Stimulated activated naive CD8-positive, alpha-beta T cell treated with anti-CD3 and anti-CD28 coated beads, Interleukin-15, Interleukin-2, amounts not matched to agents 100 U/mL and 50 U/mL, for 24 hours (primary cell): ENCODE measurements at regions not wholly inside any gene's neighbourhood (a gene's known extent, or its start where the extent isn't known, plus 50 kb on each side); places are given as distances from the start of the nearest gene placed in this dataset.
A peak's percentile ranks its signal among the peaks of the same experiment; 100 is the strongest.
"Not testable (repeated sequence)": the region's sequence is repeated elsewhere in the genome, so short reads cannot be mapped to it uniquely, and the experiment has no call there.

Experiments used
- ATAC-seq: fragments of 150-1000 bp; cut with Tn5 transposase; one replicate; pipeline ENCODE4 v1.10.0; 2021
- DNase-seq: peaks from one replicate; pipeline ENCODE4 v3.0.0; 2021

DNA sequence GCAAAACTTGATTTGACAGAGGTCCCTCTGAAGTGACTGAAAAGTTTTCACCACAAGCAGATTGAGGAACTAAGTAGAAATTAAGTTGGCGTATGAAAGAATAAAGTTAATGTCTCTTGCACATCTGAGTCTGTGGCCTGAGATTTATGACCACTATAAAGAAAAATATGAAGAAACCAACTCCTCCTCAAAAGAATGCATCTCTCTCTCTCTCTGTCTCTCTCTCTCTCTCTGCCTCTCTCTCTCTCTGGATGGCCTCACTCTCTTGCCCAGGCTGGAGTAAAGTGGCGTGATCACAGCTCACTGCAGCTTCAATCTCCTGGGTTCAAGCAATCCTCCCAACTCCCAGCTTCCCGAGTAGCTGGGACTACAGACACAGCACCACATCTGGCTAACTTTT lies 55.2 kb downstream of the RPL22L1 start:
- no peak for DNase-seq
- ATAC-seq: no peak

DNA sequence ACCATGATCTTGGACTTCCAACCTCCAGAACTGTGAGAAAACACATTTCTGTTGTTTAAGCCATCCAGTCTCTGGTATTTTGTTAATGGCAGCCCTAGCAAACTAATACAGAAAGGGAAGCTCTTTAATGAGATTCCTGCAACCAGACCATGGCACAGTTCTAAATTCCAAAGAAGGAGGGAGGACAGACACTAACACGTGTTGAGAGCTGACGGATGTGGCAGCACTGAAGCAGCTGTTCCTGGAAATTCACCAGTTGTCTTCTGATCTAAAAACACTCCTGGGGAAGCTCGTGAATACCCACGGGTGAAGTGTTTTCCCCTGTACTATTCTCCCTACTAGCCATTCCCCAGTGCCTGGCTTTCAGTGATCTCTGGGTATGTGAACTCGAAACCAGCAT lies 56.7 kb downstream of the RPL22L1 start:
- no peak for ATAC-seq
- DNase-seq: no peak

GRCh38 chr3:170811928-170812591 lies 57.9 kb downstream of the RPL22L1 start:
- peak; percentile 71 for ATAC-seq
- DNase-seq: peak; percentile 55

GRCh38 chr3:170811515-170811914 lies 58.5 kb downstream of the RPL22L1 start:
- no peak for ATAC-seq
- DNase-seq: no peak

DNA sequence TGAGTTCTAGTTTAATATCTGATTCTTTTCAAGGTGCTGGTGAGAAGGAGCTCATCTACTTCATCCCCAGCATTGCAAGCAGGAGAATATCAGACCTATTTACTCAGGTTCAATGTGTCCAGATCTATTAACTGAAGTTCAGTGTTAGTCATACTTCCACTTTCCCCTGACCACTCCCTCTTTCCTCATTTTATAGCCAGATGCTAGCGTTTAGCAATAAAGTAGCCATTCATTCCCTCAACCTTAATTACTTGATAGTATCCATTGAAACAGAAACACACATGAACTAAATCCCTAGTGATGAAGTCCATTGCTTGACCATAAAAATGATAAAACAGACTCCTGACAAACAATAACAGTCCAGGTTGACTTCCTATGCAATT lies 60.0 kb downstream of the RPL22L1 start:
- no peak for DNase-seq
- ATAC-seq: no peak

- peak; percentile 6 for DNase-seq
- peak; percentile 48 for ATAC-seq
Observed at GRCh38 chr3:170809007-170809974, 60.7 kb downstream of the RPL22L1 start.

DNA sequence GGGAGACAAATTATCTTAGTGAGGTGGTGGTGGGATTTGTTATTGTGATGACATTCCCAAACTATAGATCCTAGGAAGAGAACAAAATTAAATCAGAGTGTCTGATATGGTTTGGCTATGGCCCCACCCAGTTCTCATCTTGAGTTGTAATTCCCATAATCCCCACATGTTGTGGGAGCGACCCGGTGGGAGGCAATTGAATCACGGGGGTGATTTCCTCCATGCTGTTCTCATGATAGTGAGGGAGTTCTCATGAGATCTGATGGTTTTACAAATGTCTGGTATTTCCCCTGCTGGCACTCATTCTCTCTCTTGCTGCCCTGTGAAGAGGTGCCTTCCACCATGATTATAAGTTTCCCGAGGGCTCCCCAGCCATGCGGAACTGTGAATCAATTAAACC lies 62.0 kb downstream of the RPL22L1 start:
- no peak for ATAC-seq
- no peak for DNase-seq

GRCh38 chr3:170806676-170807075 lies 63.3 kb downstream of the RPL22L1 start:
- ATAC-seq (no peak), DNase-seq (no peak)

DNA sequence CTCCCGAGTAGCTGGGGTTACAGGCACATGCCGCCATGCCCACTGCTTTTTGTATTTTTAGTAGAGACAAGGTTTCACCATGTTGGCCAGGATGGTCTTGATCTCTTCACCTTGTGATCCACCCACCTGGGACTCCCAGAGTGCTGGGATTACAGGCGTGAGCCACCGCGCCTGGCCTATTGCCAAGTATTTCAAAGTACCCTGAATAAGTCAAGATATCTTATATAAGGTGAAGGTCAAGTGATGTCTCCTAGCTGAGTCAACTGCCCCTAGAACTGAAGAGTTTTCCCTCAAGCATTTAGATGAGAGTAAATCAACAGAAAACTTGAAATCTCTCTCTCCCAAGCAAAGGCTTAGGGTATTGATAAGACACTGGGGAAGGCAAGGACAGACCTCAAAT lies 63.9 kb downstream of the RPL22L1 start:
- ATAC-seq (no peak), DNase-seq (no peak)

DNA sequence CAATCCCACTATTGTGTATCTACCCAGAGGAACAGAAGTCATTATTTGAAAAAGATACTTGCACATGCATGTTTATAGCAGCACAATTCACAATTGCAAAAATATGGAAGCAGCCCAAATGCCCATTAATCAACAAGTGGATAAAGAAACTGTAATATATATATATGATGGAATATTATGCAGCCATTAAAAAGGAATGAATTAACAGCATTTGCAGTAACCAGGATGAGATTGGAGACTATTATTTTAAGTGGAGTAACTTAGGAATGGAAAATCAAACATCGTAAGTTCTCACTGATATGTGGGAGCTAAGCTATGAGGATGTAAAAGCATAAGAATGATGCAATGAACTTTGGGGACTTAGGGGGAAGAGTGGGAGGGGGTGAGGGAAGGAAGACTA lies 64.7 kb downstream of the RPL22L1 start:
- ATAC-seq, DNase-seq: not testable (repeated sequence)

- not testable (repeated sequence) for DNase-seq, ATAC-seq
Observed at GRCh38 chr3:170804634-170805033, 65.4 kb downstream of the RPL22L1 start.

DNA sequence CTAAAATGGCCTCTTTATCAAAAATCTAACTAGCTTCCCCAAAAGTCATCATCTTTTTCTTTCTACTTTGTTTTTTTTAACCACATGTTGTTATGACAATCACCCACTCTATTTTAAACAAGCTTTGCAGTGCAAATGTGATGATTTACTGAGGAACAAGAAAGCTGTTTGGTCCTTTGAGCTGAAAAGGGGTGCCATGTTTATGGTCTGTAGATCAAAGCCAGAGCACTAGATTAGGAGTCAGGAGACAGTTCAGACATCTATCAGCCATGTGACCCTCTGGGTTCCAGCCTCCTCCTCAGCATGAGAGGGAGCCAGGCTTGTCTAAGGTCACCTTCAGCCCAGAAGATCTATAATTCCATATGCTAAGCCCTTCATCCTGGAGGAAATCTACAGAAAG lies 65.9 kb downstream of the RPL22L1 start:
- no peak for DNase-seq
- no peak for ATAC-seq

DNA sequence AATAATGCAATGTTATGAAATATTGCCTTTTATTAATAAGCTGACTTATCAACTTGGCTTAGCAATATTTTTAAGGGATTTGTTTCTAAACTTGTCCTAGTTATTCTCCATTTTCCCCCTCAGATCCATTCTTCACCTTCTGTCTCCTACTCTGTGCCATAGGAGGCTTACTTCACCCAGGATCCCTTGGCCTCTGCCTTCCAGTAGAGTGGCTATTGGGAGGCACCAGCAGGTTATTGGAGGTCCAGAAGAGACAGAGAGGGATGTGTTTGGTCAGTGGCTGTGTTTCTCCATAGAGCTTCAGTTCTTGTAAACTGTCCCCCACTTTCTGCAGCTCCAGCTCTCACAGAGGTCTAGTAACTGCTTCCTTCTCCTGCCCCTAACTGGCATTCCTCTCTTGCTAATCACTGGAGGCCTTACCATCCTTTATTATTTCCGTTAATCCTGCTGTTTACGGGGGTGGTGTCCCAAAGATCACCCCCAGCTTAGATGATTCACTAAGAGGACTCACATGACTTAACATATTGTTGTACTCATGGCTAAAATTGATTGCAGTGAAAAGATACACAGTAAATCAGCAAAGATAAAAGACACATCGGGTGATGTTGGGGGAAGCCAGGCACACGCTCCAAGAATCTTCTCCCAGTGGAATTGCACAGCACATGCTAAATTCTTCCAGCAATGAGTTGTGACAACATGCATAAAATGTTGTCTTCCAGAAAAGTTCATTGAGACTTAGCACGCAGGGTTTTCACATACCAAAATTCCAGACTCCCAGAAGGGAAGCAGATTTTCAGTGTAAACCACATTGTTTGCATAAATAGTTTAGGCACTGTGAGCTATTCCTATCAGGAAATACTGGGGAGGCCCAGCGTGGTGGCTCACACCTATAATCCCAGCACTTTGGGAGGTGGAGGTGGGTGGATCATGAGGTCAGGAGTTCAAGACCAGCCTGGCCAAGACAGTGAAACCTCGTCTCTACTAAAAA lies 67.5 kb downstream of the RPL22L1 start:
- DNase-seq (no peak), ATAC-seq (no peak)

DNA sequence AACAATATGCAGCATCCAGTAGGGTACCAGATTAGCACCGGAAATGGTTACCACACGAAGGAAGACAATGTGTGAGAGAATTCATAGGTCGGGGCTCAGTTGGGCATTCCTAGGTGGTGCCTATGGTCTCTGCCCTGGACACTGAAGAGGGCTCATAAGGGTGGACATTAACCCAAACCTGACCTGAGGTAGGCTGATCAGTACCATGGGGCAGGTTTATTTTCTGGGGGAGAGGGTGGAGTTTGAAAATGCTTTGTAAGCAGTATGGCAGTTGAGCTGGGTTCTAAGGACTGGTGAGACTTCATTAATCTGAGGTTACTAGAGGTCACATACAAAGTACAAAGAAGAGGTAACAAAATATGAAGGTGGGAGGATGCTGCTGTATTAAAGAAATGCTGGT lies 68.4 kb downstream of the RPL22L1 start:
- ATAC-seq: no peak
- no peak for DNase-seq

DNA sequence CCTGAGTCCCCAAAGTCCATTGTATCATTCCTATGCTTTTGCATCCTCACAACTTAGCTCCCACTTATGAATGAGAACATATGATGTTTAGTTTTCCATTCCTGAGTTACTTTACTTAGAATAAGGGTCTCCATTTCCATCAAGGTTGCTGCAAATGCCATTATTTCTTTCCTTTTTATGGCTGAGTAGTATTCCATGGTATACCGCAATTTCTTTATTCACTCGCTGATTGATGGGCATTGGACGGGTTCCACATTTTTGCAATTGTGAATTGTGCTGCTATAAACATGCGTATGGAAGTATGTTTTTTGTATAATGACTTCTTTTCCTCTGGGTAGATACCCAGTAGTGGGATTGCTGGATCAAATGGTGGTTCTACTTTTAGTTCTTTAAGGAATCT lies 69.7 kb downstream of the RPL22L1 start:
- ATAC-seq, DNase-seq: not testable (repeated sequence)

DNA sequence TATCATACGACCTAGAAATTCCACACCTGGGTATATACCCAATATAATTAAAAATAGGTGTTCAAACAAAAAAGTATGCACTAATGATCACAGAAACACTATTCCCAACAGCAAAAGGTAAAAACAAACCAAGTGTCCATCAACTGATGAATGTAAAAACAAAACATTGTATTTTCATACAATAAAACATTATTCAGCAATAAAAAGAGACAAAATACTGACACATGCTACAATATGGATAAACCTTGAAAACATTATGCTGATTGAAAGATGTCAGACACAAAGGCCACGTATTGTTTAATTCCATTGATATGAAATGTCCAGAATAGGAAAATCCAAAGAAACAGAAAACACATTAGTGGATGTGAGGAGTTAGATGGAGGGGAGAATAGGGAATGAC lies 71.0 kb downstream of the RPL22L1 start:
- ATAC-seq: no peak
- no peak for DNase-seq

GRCh38 chr3:170797685-170798084 lies 72.3 kb downstream of the RPL22L1 start:
- DNase-seq: no peak
- ATAC-seq: no peak

GRCh38 chr3:170792471-170792870 lies 77.5 kb downstream of the RPL22L1 start:
- no peak for DNase-seq
- ATAC-seq: no peak

DNA sequence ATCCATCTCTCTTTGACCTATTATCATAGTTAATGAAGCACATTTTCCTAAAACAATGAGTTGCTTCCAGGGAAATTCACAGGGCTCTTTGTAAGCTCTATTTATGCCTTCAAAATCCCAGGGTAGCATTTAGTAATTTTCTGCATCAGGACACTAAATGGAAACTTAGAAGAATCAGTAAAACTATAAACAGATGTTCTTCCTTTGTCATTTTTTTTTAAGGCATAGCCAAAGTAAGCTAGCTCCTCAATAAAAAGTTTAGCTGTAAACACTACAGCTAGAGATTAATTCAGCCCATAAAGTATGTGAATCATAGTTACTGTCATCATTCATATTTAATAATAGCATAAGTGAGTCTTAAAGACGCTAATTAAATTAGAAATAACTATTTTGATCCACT lies 79.3 kb downstream of the RPL22L1 start:
- ATAC-seq (no peak), DNase-seq (no peak)

GRCh38 chr3:170787464-170787863 lies 82.5 kb downstream of the RPL22L1 start:
- no peak for ATAC-seq
- DNase-seq: no peak

DNA sequence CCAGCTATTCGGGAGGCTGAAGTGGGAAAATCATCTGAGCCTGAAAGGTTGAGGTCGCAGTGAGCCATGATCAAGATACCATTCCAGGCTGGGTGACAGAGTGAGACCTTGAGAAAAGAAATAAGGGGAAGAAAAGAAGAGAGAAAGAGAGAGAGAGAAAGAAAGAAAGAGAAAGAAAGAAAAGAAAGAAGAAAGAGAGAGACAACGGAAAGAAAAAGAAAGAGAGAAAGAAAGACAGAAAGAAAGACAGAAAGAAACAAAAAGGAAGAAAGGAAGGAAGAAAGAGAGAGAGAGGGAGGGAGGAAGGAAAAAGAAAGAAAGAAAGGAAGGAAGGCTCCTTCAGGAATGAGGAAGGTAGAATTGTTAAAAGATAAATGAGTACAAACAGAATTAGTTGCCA lies 84.5 kb downstream of the RPL22L1 start:
- DNase-seq: no peak
- no peak for ATAC-seq

GRCh38 chr3:170784406-170784805 lies 85.6 kb downstream of the RPL22L1 start:
- DNase-seq: no peak
- no peak for ATAC-seq
